ENCODE measurements at regions not wholly inside any gene's neighbourhood (a gene's known extent, or its start where the extent isn't known, plus 50 kb on each side); places are given as distances from the start of the nearest gene placed in this dataset.

- TF ChIP-seq, protein P1, sequence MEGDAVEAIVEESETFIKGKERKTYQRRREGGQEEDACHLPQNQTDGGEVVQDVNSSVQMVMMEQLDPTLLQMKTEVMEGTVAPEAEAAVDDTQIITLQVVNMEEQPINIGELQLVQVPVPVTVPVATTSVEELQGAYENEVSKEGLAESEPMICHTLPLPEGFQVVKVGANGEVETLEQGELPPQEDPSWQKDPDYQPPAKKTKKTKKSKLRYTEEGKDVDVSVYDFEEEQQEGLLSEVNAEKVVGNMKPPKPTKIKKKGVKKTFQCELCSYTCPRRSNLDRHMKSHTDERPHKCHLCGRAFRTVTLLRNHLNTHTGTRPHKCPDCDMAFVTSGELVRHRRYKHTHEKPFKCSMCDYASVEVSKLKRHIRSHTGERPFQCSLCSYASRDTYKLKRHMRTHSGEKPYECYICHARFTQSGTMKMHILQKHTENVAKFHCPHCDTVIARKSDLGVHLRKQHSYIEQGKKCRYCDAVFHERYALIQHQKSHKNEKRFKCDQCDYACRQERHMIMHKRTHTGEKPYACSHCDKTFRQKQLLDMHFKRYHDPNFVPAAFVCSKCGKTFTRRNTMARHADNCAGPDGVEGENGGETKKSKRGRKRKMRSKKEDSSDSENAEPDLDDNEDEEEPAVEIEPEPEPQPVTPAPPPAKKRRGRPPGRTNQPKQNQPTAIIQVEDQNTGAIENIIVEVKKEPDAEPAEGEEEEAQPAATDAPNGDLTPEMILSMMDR (IDR thresholded peaks at IDR 0.05; ENCODE audit: low read depth, low read length), result no peak
- TF ChIP-seq EZH2phosphoT487 (IDR thresholded peaks at IDR 0.05; ENCODE audit: low read depth), result no peak
These were observed 56.2 kb upstream of the SCEL start for GRCh38 chr13:77479326-77479725.
